SK-N-SH (cell line): ENCODE measurements at regions not wholly inside any gene's neighbourhood (a gene's known extent, or its start where the extent isn't known, plus 50 kb on each side); places are given as distances from the start of the nearest gene placed in this dataset.

Experiments used
- CTCF ChIA-PET: fragments of 300-600, 350-600 bp; formaldehyde crosslinking; extraction: SDS; loops from one replicate; lab custom pipeline; 2021; lab: Yijun Ruan, JAX
- POLR2A ChIA-PET: fragments of 350-600 bp; sonication (Branson Sonifier 250); formaldehyde crosslinking; extraction: SDS; loops from one replicate; lab custom pipeline; 2020; ENCODE audit warnings: antibody characterized with exemption, inconsistent platforms; lab: Yijun Ruan, JAX
- DNase-seq: peaks from one replicate; pipeline ENCODE4 v3.0.0; 2012
- H2AFZ ChIP-seq: fragments of 200-600 bp; sonication (generic); 2 replicates; pipeline ENCODE4 v1.8.1; 2016; ENCODE audit warnings: antibody characterized with exemption, mild to moderate bottlenecking, low read depth
- H3F3A ChIP-seq: fragments of 200-600 bp; sonication (generic); replicated peaks from 2 replicates; pipeline ENCODE3; 2016; ENCODE audit warnings: antibody characterized with exemption, mild to moderate bottlenecking; ENCODE audit not compliant: insufficient read depth
- H3K27ac ChIP-seq, 2 experiments: fragments of 200-500 bp in 1 of 2; fragments of 200-600 bp in 1 of 2; sonication (Bioruptor generic) in 1 of 2; sonication (generic), shearing (Covaris generic) in 1 of 2; 2 replicates each; pipeline versions ENCODE4 v1.5.1 to v1.6.1; 2014 to 2016; ENCODE audit warnings: low read depth in 2 of 2, inconsistent platforms in 1 of 2, low read length in 1 of 2, mild to moderate bottlenecking in 1 of 2, mixed read lengths in 1 of 2
- H3K27me3 ChIP-seq: fragments of 200-600 bp; sonication (generic), shearing (Covaris generic); 2 replicates; pipeline ENCODE4 v1.6.1; 2016; ENCODE audit warnings: mixed run types; ENCODE audit not compliant: insufficient read depth
- H3K36me3 ChIP-seq, 2 experiments: fragments of 200-500 bp in 1 of 2; fragments of 200-600 bp in 1 of 2; sonication (Bioruptor generic) in 1 of 2; sonication (generic) in 1 of 2; replicated peaks in 1 of 2; 2 replicates each; pipeline versions ENCODE3 to v1.5.1; 2014 to 2016; ENCODE audit warnings: low read length in 1 of 2, mild to moderate bottlenecking in 1 of 2; ENCODE audit not compliant: insufficient read depth in 2 of 2, control insufficient read depth in 1 of 2
- H3K4me1 ChIP-seq, 2 experiments: fragments of 200-500 bp in 1 of 2; fragments of 200-600 bp in 1 of 2; sonication (Bioruptor generic) in 1 of 2; sonication (generic), shearing (Covaris generic) in 1 of 2; 2 replicates each; pipeline versions ENCODE4 v1.5.1 to v1.6.1; 2014 to 2016; ENCODE audit warnings: low read depth in 1 of 2, low read length in 1 of 2, mixed run types in 1 of 2; ENCODE audit not compliant: insufficient read depth in 2 of 2, control insufficient read depth in 1 of 2
- H3K4me2 ChIP-seq: fragments of 200-600 bp; sonication (generic), shearing (Covaris generic); 2 replicates; pipeline ENCODE4 v1.6.1; 2017; ENCODE audit warnings: mixed run types
- H3K4me3 ChIP-seq, 2 experiments: fragments of 200-500 bp in 1 of 2; fragments of 200-600 bp in 1 of 2; sonication (Bioruptor generic) in 1 of 2; sonication (generic), shearing (Covaris generic) in 1 of 2; 2 replicates each; pipeline versions ENCODE4 v1.5.1 to v1.8.1; 2014 to 2016; ENCODE audit warnings: low read depth in 2 of 2, inconsistent platforms in 1 of 2, low read length in 1 of 2, mild to moderate bottlenecking in 1 of 2, mixed read lengths in 1 of 2, moderate library complexity in 1 of 2
- H3K79me2 ChIP-seq: fragments of 200-600 bp; sonication (generic); 2 replicates; pipeline ENCODE4 v1.8.1; 2017; ENCODE audit warnings: mild to moderate bottlenecking; ENCODE audit not compliant: insufficient read depth
- H3K9ac ChIP-seq: fragments of 200-600 bp; sonication (generic); 2 replicates; pipeline ENCODE4 v1.6.1; 2017; ENCODE audit warnings: mixed run types
- H3K9me2 ChIP-seq: fragments of 200-600 bp; sonication (generic); 2 replicates; pipeline ENCODE4 v1.6.1; 2017; ENCODE audit warnings: mixed run types
- H3K9me3 ChIP-seq: fragments of 200-600 bp; sonication (generic); 2 replicates; pipeline ENCODE4 v1.6.1; 2017; ENCODE audit warnings: mixed run types, mild to moderate bottlenecking, moderate library complexity
- H4K20me1 ChIP-seq: fragments of 200-600 bp; sonication (generic); 2 replicates; pipeline ENCODE4 v1.6.1; 2017; ENCODE audit warnings: mild to moderate bottlenecking, mixed run types; ENCODE audit not compliant: insufficient read depth
- CTCF ChIP-seq: fragments of 200-600 bp; sonication (generic); IDR thresholded peaks from 2 replicates; pipeline ENCODE4 v1.6.1; 2017; ENCODE audit warnings: antibody characterized with exemption, mild to moderate bottlenecking, moderate library complexity
- ELF1 ChIP-seq: IDR thresholded peaks from 2 replicates; pipeline ENCODE4 v1.4.0; 2012
- FOSL2 ChIP-seq: IDR thresholded peaks from 2 replicates; pipeline ENCODE4 v1.4.0; 2012; ENCODE audit warnings: low read depth, mild to moderate bottlenecking, moderate library complexity, borderline replicate concordance
- GABPA ChIP-seq: IDR thresholded peaks from 2 replicates; pipeline ENCODE4 v1.4.0; 2012; ENCODE audit warnings: low read depth, mild to moderate bottlenecking
- PBX3 ChIP-seq: IDR thresholded peaks from 2 replicates; pipeline ENCODE4; 2012
- RFX5 ChIP-seq: IDR thresholded peaks from 2 replicates; pipeline ENCODE4 v1.6.1; 2012; ENCODE audit warnings: mild to moderate bottlenecking, improper control_type of control experiment, low read length
- RXRA ChIP-seq: IDR thresholded peaks from 2 replicates; pipeline ENCODE4 v1.4.0; 2012; ENCODE audit warnings: low read depth, mild to moderate bottlenecking, borderline replicate concordance
- SIN3A ChIP-seq: IDR thresholded peaks from 2 replicates; pipeline ENCODE4 v1.6.1; 2012; ENCODE audit warnings: low read depth, mild to moderate bottlenecking, low read length, moderate library complexity, borderline replicate concordance
- TAF1 ChIP-seq: IDR thresholded peaks from 2 replicates; pipeline ENCODE4 v1.6.1; 2012; ENCODE audit warnings: low read depth, mild to moderate bottlenecking, low read length, moderate library complexity, borderline replicate concordance
- TEAD4 ChIP-seq: IDR thresholded peaks from 2 replicates; pipeline ENCODE4 v1.4.0; 2012; ENCODE audit warnings: mild to moderate bottlenecking, borderline replicate concordance; ENCODE audit not compliant: insufficient read depth
- USF1 ChIP-seq: IDR thresholded peaks from 2 replicates; pipeline ENCODE4 v1.4.0; 2012; ENCODE audit warnings: low read depth, borderline replicate concordance
- USF2 ChIP-seq: fragments of 150-350 bp; IDR thresholded peaks from 2 replicates; pipeline ENCODE4 v1.6.1; 2017; ENCODE audit warnings: antibody characterized with exemption, low read length, low read depth, borderline replicate concordance
- YY1 ChIP-seq: IDR thresholded peaks from 2 replicates; pipeline ENCODE4 v1.4.0; 2012; ENCODE audit warnings: low read depth, mild to moderate bottlenecking
- WGBS: methylation state at CpG from one replicate; pipeline ENCODE4 v1.1.6; 2017; ENCODE audit warnings: low lambda C conversion rate; 5-methylcytosine and 5-hydroxymethylcytosine counted together

- TF ChIP-seq USF2 = no peak
- TF ChIP-seq PBX3 = no peak
- TF ChIP-seq RFX5 = no peak
- no peak for TF ChIP-seq FOSL2
- no peak for TF ChIP-seq TAF1
- no peak for TF ChIP-seq YY1
- no peak for TF ChIP-seq ELF1
Measured at GRCh38 chr1:90223401-90223800, 228.5 kb downstream of the ZNF326 start (continued).

- DNase-seq = no peak
- Histone ChIP-seq H3K9ac (no peak overlapping the region), H3K4me2 (no peak overlapping the region), H3K4me3 (no peak overlapping the region), H2AFZ (no peak overlapping the region), H3K4me1 (no peaks in the 10 kb centered on the region), H3F3A (no peaks in the 10 kb centered on the region), H3K9me3 (no peaks in the 10 kb centered on the region), H3K36me3 (no peaks in the 10 kb centered on the region), H3K27ac (no peak overlapping the region), H4K20me1 (no peaks in the 10 kb centered on the region), H3K27me3 (no peaks in the 10 kb centered on the region; the same call in 1 of the 2 replicates), H3K79me2 (no peaks in the 10 kb centered on the region), H3K9me2 (no peaks in the 10 kb centered on the region)
- CTCF ChIA-PET = no interaction called here
- no peak for TF ChIP-seq SIN3A
- TF ChIP-seq TEAD4 = no peak
- no peak for TF ChIP-seq CTCF
- no peak for TF ChIP-seq GABPA
- TF ChIP-seq USF1 = no peak
- no peak for TF ChIP-seq RXRA
- 14% methylated on average over 5 of the region's 5 CpGs for WGBS
- POLR2A ChIA-PET = no interaction called here
Measured at GRCh38 chr1:90220941-90221693, 226.2 kb downstream of the ZNF326 start.
